ENCODE measurements at regions not wholly inside any gene's neighbourhood (a gene's known extent, or its start where the extent isn't known, plus 50 kb on each side); places are given as distances from the start of the nearest gene placed in this dataset.

GRCh38 chr1:217052196-217052595 is 329.0 kb upstream of the ESRRG start:
- H3K27me3 ChIP-seq, result no peaks in the 10 kb centered on the region
- TF ChIP-seq CTCF (IDR thresholded peaks at IDR 0.05), result no peak
- no peak for TF ChIP-seq POLR2A (IDR thresholded peaks at IDR 0.05)
- H3K27ac ChIP-seq, result no peak overlapping the region
- no peaks in the 10 kb centered on the region for H3K4me1 ChIP-seq
- no peak overlapping the region for H3K4me3 ChIP-seq
- H3K9me3 ChIP-seq, result no peaks in the 10 kb centered on the region
- no peaks in the 10 kb centered on the region for H3K36me3 ChIP-seq
- no peak for DNase-seq

- no peak for TF ChIP-seq CTCF (IDR thresholded peaks at IDR 0.05)
- TF ChIP-seq POLR2A (IDR thresholded peaks at IDR 0.05), result no peak
- no peak overlapping the region for H3K4me3 ChIP-seq
- H3K27me3 ChIP-seq, result no peaks in the 10 kb centered on the region
- DNase-seq, result no peak
- no peaks in the 10 kb centered on the region for H3K9me3 ChIP-seq
- H3K4me1 ChIP-seq, result no peaks in the 10 kb centered on the region
- no peaks in the 10 kb centered on the region for H3K36me3 ChIP-seq
- H3K27ac ChIP-seq, result no peak overlapping the region
Measured at GRCh38 chr1:217049721-217050120, 326.5 kb upstream of the ESRRG start.

- no peak for DNase-seq
- Histone ChIP-seq H3K36me3 (no peaks in the 10 kb centered on the region), H3K9me3 (no peaks in the 10 kb centered on the region), H3K27ac (no peak overlapping the region), H3K27me3 (no peaks in the 10 kb centered on the region), H3K4me1 (no peaks in the 10 kb centered on the region), H3K4me3 (no peak overlapping the region)
- TF ChIP-seq POLR2A (IDR thresholded peaks at IDR 0.05) (no peak), CTCF (IDR thresholded peaks at IDR 0.05) (no peak)
Measured at GRCh38 chr1:217049081-217049480, 325.9 kb upstream of the ESRRG start.

- H3K4me3 ChIP-seq, result no peak overlapping the region
- no peak overlapping the region for H3K27ac ChIP-seq
- DNase-seq, result peak in 1 of 3 donors; percentile 46
- no peaks in the 10 kb centered on the region for H3K9me3 ChIP-seq
- H3K27me3 ChIP-seq, result no peaks in the 10 kb centered on the region
- no peak for TF ChIP-seq POLR2A (IDR thresholded peaks at IDR 0.05)
- peak in 1 of 6 experiments; percentile 13 for TF ChIP-seq CTCF (IDR thresholded peaks at IDR 0.05)
- H3K36me3 ChIP-seq, result no peaks in the 10 kb centered on the region
- H3K4me1 ChIP-seq, result no peaks in the 10 kb centered on the region
Measured at GRCh38 chr1:217048104-217048707, 325.0 kb upstream of the ESRRG start.

GRCh38 chr1:217040711-217041455 is 317.7 kb upstream of the ESRRG start:
- Histone ChIP-seq H3K4me1 (no peaks in the 10 kb centered on the region), H3K27me3 (no peaks in the 10 kb centered on the region), H3K36me3 (no peaks in the 10 kb centered on the region), H3K4me3 (no peak overlapping the region), H3K9me3 (peaks cover 0 to 4% (median 0%) of the 10 kb centered on the region in 4 donors), H3K27ac (no peak overlapping the region)
- no peak for DNase-seq
- no peak for TF ChIP-seq POLR2A (IDR thresholded peaks at IDR 0.05)
- no peak for TF ChIP-seq CTCF (IDR thresholded peaks at IDR 0.05)
